Activated naive CD4-positive, alpha-beta T cell treated with anti-CD3 and anti-CD28 coated beads, Interleukin-2, amount 50 U/mL, for 24 hours (primary cell): ENCODE measurements at regions not wholly inside any gene's neighbourhood (a gene's known extent, or its start where the extent isn't known, plus 50 kb on each side); places are given as distances from the start of the nearest gene placed in this dataset.
"Not testable (repeated sequence)": the region's sequence is repeated elsewhere in the genome, so short reads cannot be mapped to it uniquely, and the experiment has no call there.

Experiments
- H3K27ac Mint-ChIP-seq: one replicate; pipeline ENCODE4 v1.8.0; 2021; ENCODE audit warnings: mild to moderate bottlenecking, mixed read lengths
- H3K27me3 Mint-ChIP-seq: one replicate; pipeline ENCODE4 v1.8.0; 2021; ENCODE audit warnings: mixed read lengths
- H3K36me3 Mint-ChIP-seq: one replicate; pipeline ENCODE4 v1.8.0; 2021; ENCODE audit warnings: mixed read lengths
- H3K4me1 Mint-ChIP-seq: one replicate; pipeline ENCODE4 v1.8.0; 2021; ENCODE audit warnings: mixed read lengths
- H3K4me3 Mint-ChIP-seq: one replicate; pipeline ENCODE4 v1.8.0; 2021; ENCODE audit warnings: mild to moderate bottlenecking, mixed read lengths
- H3K9me3 Mint-ChIP-seq: one replicate; pipeline ENCODE4 v1.8.0; 2021; ENCODE audit warnings: mixed read lengths

DNA sequence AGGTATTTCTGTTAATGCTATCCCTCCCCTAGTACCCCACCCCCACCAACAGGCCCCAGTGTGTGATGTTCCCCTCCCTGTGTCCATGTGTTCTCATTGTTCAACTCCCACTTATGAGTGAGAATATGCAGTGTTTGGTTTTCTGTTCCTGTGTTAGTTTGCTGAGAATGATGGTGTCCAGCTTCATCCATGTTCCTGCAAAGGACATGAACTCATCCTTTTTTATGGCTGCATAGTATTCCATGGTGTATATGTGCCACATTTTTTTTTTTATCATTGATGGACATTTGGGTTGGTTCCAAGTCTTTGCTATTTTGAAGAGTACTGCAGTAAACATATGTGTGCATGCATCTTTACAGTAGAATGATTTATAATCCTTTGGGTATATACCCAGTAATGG, 430.5 kb upstream of the CD180 start:
- not testable (repeated sequence) for H3K9me3 Mint-ChIP-seq, H3K4me3 Mint-ChIP-seq, H3K27ac Mint-ChIP-seq, H3K36me3 Mint-ChIP-seq, H3K4me1 Mint-ChIP-seq, H3K27me3 Mint-ChIP-seq

DNA sequence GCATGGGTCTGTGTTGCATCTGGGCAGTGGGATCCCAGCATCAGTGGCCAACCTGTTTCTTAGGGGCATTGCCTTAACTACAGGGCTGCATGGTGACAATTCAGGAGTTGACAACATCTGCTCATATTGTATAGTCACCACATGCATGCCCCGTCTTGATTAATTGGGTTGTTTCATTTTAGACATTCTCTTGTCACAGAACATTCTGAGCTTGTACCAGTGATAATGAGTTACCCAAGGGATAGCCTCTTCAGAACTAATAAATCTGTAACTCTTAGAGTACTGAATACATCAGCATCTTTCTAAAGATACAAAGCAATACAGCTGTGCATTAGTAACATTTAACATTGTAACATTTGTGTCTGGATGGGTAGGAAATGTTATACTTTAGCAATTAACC, 426.5 kb upstream of the CD180 start:
- Mint-ChIP-seq H3K27me3 (peaks cover 3% of the 10 kb centered on the region), H3K4me3 (no peak overlapping the region), H3K36me3 (no peaks in the 10 kb centered on the region), H3K27ac (no peak overlapping the region), H3K4me1 (no peaks in the 10 kb centered on the region), H3K9me3 (no peaks in the 10 kb centered on the region)

GRCh38 chr5:67620424-67621397, 424.1 kb upstream of the CD180 start:
- H3K27me3 Mint-ChIP-seq, result peaks cover 2% of the 10 kb centered on the region
- no peak overlapping the region for H3K27ac Mint-ChIP-seq
- no peaks in the 10 kb centered on the region for H3K9me3 Mint-ChIP-seq
- no peaks in the 10 kb centered on the region for H3K36me3 Mint-ChIP-seq
- no peaks in the 10 kb centered on the region for H3K4me1 Mint-ChIP-seq
- no peak overlapping the region for H3K4me3 Mint-ChIP-seq

- Mint-ChIP-seq H3K27me3 (peaks cover 2% of the 10 kb centered on the region), H3K4me3 (no peak overlapping the region), H3K27ac (no peak overlapping the region), H3K4me1 (no peaks in the 10 kb centered on the region), H3K9me3 (no peaks in the 10 kb centered on the region), H3K36me3 (no peaks in the 10 kb centered on the region)
These were observed 423.0 kb upstream of the CD180 start for GRCh38 chr5:67619636-67620035.

DNA sequence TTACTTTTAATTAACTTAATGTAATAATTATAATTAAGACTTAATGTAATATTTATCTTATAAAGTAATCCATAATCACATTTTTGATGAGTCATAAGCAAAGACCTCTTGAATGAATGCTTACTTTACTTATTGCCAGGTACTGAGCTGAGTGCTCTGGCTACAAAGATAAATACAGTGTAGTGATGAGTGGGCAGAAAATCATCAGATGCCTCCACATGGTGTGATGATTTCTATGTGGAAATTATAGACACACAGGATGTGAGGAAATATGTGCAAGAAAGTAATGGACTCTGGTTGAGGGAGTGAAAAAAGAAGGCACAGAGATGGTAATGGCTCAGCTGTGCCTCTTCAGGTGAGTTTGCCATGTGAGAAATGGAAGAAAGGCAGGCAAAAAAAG, 422.6 kb upstream of the CD180 start:
- Mint-ChIP-seq H3K9me3 (no peaks in the 10 kb centered on the region), H3K4me3 (no peak overlapping the region), H3K4me1 (no peaks in the 10 kb centered on the region), H3K27me3 (peaks cover 2% of the 10 kb centered on the region), H3K27ac (peak overlapping the region; percentile 66), H3K36me3 (no peaks in the 10 kb centered on the region)

- Mint-ChIP-seq H3K4me1 (peaks cover 10% of the 10 kb centered on the region), H3K4me3 (no peak overlapping the region), H3K9me3 (no peaks in the 10 kb centered on the region), H3K36me3 (no peaks in the 10 kb centered on the region), H3K27ac (no peak overlapping the region), H3K27me3 (peaks cover 2% of the 10 kb centered on the region)
These were observed 420.5 kb upstream of the CD180 start for GRCh38 chr5:67617051-67617450.

- H3K27ac Mint-ChIP-seq, result no peak overlapping the region
- peaks cover 10% of the 10 kb centered on the region for H3K4me1 Mint-ChIP-seq
- H3K4me3 Mint-ChIP-seq, result no peak overlapping the region
- no peaks in the 10 kb centered on the region for H3K9me3 Mint-ChIP-seq
- H3K36me3 Mint-ChIP-seq, result no peaks in the 10 kb centered on the region
- H3K27me3 Mint-ChIP-seq, result no peaks in the 10 kb centered on the region
These were observed 416.4 kb upstream of the CD180 start for GRCh38 chr5:67612961-67613360.

GRCh38 chr5:67610186-67610912, 413.8 kb upstream of the CD180 start:
- peaks cover 10% of the 10 kb centered on the region for H3K4me1 Mint-ChIP-seq

DNA sequence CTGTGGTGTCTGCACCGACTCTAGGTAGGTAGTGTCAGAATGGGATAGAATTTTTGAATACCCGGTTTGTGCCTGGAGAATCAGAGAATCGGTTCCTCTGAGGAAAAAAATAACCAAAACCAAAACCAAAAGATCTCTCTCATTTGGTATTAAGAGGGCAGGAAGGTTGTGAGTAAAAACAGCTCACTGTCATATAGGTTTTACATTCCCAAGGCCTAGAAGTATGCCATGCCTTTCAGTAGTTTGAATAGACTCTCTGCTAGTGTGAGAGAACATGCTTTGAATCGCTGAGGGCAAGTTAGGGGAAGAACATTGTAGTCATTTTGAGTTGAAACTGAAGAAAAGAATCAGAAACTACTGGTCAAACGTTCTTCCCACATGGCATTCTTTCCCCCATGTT, 411.4 kb upstream of the CD180 start:
- Mint-ChIP-seq H3K4me3 (no peak overlapping the region), H3K9me3 (no peaks in the 10 kb centered on the region), H3K4me1 (peaks cover 5% of the 10 kb centered on the region), H3K36me3 (peaks cover under 1% of the 10 kb centered on the region), H3K27me3 (no peaks in the 10 kb centered on the region), H3K27ac (no peak overlapping the region)

More at GRCh38 chr5:67610186-67610912, 413.8 kb upstream of the CD180 start:
- no peaks in the 10 kb centered on the region for H3K9me3 Mint-ChIP-seq
- no peaks in the 10 kb centered on the region for H3K27me3 Mint-ChIP-seq
- no peak overlapping the region for H3K27ac Mint-ChIP-seq
- no peak overlapping the region for H3K4me3 Mint-ChIP-seq
- no peaks in the 10 kb centered on the region for H3K36me3 Mint-ChIP-seq

DNA sequence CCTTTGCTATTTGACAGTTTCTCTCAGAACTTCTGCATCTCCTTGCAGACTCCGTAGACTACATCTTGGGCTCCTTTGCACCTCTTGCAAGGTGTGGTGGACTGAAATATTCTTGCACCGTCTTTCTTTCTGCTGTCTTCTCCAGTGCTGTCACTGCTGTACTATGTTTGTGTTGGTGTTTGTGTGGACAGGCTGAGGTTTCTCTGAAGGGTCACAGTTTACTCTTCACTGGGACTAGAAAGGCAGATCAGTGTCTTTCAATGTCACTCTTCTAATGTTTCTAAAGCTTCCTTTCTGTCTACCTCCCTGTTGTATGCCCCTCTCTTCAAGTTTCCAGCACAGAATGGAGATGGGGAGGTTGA, 410.0 kb upstream of the CD180 start:
- Mint-ChIP-seq H3K27me3 (no peaks in the 10 kb centered on the region), H3K9me3 (no peaks in the 10 kb centered on the region), H3K27ac (no peak overlapping the region), H3K36me3 (peaks cover 1% of the 10 kb centered on the region), H3K4me1 (no peaks in the 10 kb centered on the region), H3K4me3 (no peak overlapping the region)

GRCh38 chr5:67605730-67606585, 409.4 kb upstream of the CD180 start:
- Mint-ChIP-seq H3K27me3 (no peaks in the 10 kb centered on the region), H3K9me3 (no peaks in the 10 kb centered on the region), H3K27ac (no peak overlapping the region), H3K4me3 (no peak overlapping the region), H3K36me3 (peaks cover 3% of the 10 kb centered on the region), H3K4me1 (no peaks in the 10 kb centered on the region)

DNA sequence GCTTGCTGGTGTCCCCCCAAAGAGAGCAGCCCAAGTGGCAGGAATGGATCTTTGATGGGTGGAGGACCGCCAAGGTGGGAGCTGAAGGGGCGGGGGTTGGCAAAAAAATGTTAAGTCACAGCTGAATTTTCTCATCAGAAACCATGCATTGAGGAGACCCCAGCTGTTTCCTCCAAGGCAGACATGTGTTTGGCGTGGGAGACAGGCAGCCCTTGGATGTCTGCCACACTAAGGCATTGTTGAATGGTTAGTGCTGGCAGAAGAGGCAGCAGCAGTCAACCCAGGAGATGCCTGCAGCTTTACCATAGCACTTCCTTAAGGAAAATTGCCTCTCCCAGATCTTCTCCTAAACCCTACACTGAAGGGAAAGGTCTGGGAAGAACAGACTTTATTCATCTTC, 394.9 kb upstream of the CD180 start:
- no peaks in the 10 kb centered on the region for H3K9me3 Mint-ChIP-seq
- no peaks in the 10 kb centered on the region for H3K27me3 Mint-ChIP-seq
- H3K4me1 Mint-ChIP-seq, result no peaks in the 10 kb centered on the region
- no peak overlapping the region for H3K27ac Mint-ChIP-seq
- no peaks in the 10 kb centered on the region for H3K36me3 Mint-ChIP-seq
- no peak overlapping the region for H3K4me3 Mint-ChIP-seq

DNA sequence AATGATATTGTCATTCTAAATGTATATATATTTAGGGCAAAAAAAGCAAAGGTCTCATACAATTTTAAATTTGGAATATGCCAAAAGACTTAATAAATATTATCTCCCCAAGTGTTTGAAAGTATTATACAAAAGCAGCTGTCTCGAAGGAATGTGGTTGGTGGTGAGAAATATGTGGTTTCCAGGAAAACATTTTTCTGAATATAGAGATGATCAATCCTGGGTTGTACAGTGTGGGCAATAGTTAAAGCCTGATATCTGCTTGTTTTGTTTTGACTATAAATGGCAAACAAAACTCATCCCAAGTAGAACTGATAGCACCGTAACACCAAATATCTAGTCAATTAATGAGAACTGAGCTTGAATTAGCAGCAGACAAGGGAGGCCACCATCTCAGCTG, 391.8 kb upstream of the CD180 start:
- no peaks in the 10 kb centered on the region for H3K27me3 Mint-ChIP-seq
- H3K4me3 Mint-ChIP-seq, result no peak overlapping the region
- H3K9me3 Mint-ChIP-seq, result no peaks in the 10 kb centered on the region
- H3K27ac Mint-ChIP-seq, result no peak overlapping the region
- no peaks in the 10 kb centered on the region for H3K4me1 Mint-ChIP-seq
- H3K36me3 Mint-ChIP-seq, result no peaks in the 10 kb centered on the region

- Mint-ChIP-seq H3K4me1 (no peaks in the 10 kb centered on the region), H3K36me3 (peaks cover 1% of the 10 kb centered on the region), H3K27me3 (no peaks in the 10 kb centered on the region), H3K4me3 (no peak overlapping the region), H3K27ac (no peak overlapping the region), H3K9me3 (no peaks in the 10 kb centered on the region)
These were observed 384.6 kb upstream of the CD180 start for GRCh38 chr5:67581203-67581602.

- H3K36me3 Mint-ChIP-seq, result peaks cover 3% of the 10 kb centered on the region
- no peak overlapping the region for H3K27ac Mint-ChIP-seq
- peaks cover 8% of the 10 kb centered on the region for H3K9me3 Mint-ChIP-seq
- no peaks in the 10 kb centered on the region for H3K4me1 Mint-ChIP-seq
- H3K4me3 Mint-ChIP-seq, result no peak overlapping the region
- no peaks in the 10 kb centered on the region for H3K27me3 Mint-ChIP-seq
These were observed 381.4 kb upstream of the CD180 start for GRCh38 chr5:67578011-67578410.
